Parathyroid adenoma (tissue), 2 donors: ENCODE measurements at regions not wholly inside any gene's neighbourhood (a gene's known extent, or its start where the extent isn't known, plus 50 kb on each side); places are given as distances from the start of the nearest gene placed in this dataset.

ENCODE experiments used
- H2AFZ ChIP-seq: fragments of 300-600 bp; sonication (generic); one replicate; pipeline ENCODE4 v1.7.0; 2017; ENCODE audit warnings: antibody characterized with exemption, mild to moderate bottlenecking
- H3K27ac ChIP-seq: fragments of 300-600 bp; sonication (generic); one replicate; pipeline ENCODE4 v1.7.0; 2017
- H3K27me3 ChIP-seq: fragments of 300-600 bp; sonication (generic); one replicate; pipeline ENCODE4 v1.7.0; 2017; ENCODE audit warnings: low read length; ENCODE audit not compliant: control insufficient read depth, insufficient read depth
- H3K36me3 ChIP-seq: fragments of 300-600 bp; sonication (generic); one replicate; pipeline ENCODE4 v1.7.0; 2017; ENCODE audit warnings: low read length; ENCODE audit not compliant: control insufficient read depth, insufficient read depth
- H3K4me1 ChIP-seq: fragments of 300-600 bp; sonication (generic); one replicate; pipeline ENCODE4 v1.7.0; 2017; ENCODE audit warnings: control low read depth
- H3K4me2 ChIP-seq: fragments of 300-600 bp; sonication (generic); one replicate; pipeline ENCODE4 v1.7.0; 2017; ENCODE audit warnings: low read length
- H3K4me3 ChIP-seq: fragments of 300-600 bp; sonication (generic); one replicate; pipeline ENCODE4 v1.7.0; 2017; ENCODE audit warnings: low read depth, low read length
- H3K79me2 ChIP-seq: fragments of 300-600 bp; sonication (generic); one replicate; pipeline ENCODE4 v1.7.0; 2017; ENCODE audit warnings: control low read depth
- H3K9ac ChIP-seq: fragments of 300-600 bp; sonication (generic); one replicate; pipeline ENCODE4 v1.7.0; 2017; ENCODE audit warnings: mild to moderate bottlenecking
- H3K9me3 ChIP-seq: fragments of 300-600 bp; sonication (generic); one replicate; pipeline ENCODE4 v1.7.0; 2017; ENCODE audit warnings: low read length; ENCODE audit not compliant: control insufficient read depth
- TF ChIP-seq, protein P1 (sequence below): fragments of 300-600 bp; sonication (generic); IDR thresholded peaks from one replicate; pipeline ENCODE4 v1.7.0; 2017; ENCODE audit warnings: antibody characterized with exemption, mild to moderate bottlenecking
- donor health status: primary hyperparathyroidism.

DNA sequence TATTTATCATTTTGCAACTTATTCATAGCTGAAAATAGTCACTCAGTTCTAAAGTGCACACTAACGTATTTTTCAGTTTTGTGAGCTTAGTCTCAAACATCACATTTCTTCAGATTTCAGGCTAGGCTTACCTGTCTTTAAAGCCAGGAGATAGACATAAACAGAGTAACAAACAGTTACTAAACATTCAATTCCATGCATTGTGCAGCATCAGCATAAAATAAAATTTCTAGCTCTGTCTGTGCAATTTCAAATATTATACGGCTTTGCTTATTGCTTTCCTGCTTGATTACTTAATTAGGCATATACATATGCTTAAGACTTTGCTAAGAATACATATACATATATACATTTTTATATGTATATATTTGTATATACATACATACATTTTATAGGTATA, 637.0 kb downstream of the NR4A2 start:
- Histone ChIP-seq H3K9me3 (no peaks in the 10 kb centered on the region), H3K4me3 (no peak overlapping the region)
- TF ChIP-seq, protein P1, sequence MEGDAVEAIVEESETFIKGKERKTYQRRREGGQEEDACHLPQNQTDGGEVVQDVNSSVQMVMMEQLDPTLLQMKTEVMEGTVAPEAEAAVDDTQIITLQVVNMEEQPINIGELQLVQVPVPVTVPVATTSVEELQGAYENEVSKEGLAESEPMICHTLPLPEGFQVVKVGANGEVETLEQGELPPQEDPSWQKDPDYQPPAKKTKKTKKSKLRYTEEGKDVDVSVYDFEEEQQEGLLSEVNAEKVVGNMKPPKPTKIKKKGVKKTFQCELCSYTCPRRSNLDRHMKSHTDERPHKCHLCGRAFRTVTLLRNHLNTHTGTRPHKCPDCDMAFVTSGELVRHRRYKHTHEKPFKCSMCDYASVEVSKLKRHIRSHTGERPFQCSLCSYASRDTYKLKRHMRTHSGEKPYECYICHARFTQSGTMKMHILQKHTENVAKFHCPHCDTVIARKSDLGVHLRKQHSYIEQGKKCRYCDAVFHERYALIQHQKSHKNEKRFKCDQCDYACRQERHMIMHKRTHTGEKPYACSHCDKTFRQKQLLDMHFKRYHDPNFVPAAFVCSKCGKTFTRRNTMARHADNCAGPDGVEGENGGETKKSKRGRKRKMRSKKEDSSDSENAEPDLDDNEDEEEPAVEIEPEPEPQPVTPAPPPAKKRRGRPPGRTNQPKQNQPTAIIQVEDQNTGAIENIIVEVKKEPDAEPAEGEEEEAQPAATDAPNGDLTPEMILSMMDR, result no peak

DNA sequence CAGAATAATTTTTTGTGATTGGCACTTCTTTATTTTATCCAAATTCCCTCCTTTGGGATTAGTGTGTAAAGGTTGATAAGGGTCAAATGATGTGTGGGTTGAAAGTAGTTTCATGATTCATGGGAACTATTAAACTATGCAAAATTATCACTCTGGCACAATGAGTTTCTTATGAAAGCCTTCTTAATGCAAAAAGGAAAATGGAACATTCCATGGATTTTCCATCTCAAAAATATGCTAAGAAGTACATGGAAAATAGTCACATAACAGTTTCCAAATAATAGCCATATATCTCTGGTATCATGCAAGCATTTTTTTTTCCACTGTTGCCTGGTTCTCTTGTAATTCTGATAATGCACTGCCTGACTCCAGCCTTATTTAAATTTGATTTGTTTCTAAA, 639.7 kb downstream of the NR4A2 start:
- H3K27me3 ChIP-seq, result no peaks in the 10 kb centered on the region
- no peak overlapping the region for H2AFZ ChIP-seq
- H3K79me2 ChIP-seq, result no peaks in the 10 kb centered on the region
- TF ChIP-seq, protein P1, result no peak
- H3K4me3 ChIP-seq, result no peak overlapping the region
- H3K4me1 ChIP-seq, result no peaks in the 10 kb centered on the region
- no peaks in the 10 kb centered on the region for H3K36me3 ChIP-seq
- no peaks in the 10 kb centered on the region for H3K9me3 ChIP-seq
- H3K27ac ChIP-seq, result no peak overlapping the region
- H3K4me2 ChIP-seq, result no peak overlapping the region
- H3K9ac ChIP-seq, result no peak overlapping the region

More for the DNA sequence above, 637.0 kb downstream of the NR4A2 start:
- Histone ChIP-seq H3K36me3 (no peaks in the 10 kb centered on the region), H3K4me1 (no peaks in the 10 kb centered on the region), H3K27me3 (no peaks in the 10 kb centered on the region), H2AFZ (no peak overlapping the region), H3K4me2 (no peak overlapping the region), H3K79me2 (no peaks in the 10 kb centered on the region), H3K9ac (no peak overlapping the region), H3K27ac (no peak overlapping the region)

DNA sequence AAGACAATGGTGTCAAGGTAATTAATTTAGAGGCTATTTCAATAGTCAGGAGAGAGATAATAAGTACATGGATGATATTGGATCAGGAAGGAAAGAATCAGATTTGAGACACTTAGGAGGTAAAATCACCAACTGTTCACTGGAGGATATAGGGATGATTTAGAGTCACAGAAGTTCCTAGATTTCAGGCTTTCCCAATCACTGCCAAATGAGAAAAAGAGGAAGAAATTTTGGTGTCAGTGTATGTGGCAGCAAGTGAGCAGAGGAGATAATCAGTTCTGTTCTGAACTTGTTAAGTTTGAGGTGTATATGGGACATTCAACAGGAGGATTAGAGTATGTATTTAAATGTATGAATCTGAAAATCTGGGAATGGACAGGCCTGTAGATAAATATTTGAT, 640.4 kb downstream of the NR4A2 start:
- H3K4me1 ChIP-seq, result no peaks in the 10 kb centered on the region
- no peaks in the 10 kb centered on the region for H3K36me3 ChIP-seq
- H3K9ac ChIP-seq, result no peak overlapping the region
- H3K4me2 ChIP-seq, result no peak overlapping the region
- no peaks in the 10 kb centered on the region for H3K79me2 ChIP-seq
- TF ChIP-seq, protein P1, result no peak
- H3K27ac ChIP-seq, result no peak overlapping the region
- H2AFZ ChIP-seq, result no peak overlapping the region
- H3K27me3 ChIP-seq, result no peaks in the 10 kb centered on the region
- no peak overlapping the region for H3K4me3 ChIP-seq
- no peaks in the 10 kb centered on the region for H3K9me3 ChIP-seq

DNA sequence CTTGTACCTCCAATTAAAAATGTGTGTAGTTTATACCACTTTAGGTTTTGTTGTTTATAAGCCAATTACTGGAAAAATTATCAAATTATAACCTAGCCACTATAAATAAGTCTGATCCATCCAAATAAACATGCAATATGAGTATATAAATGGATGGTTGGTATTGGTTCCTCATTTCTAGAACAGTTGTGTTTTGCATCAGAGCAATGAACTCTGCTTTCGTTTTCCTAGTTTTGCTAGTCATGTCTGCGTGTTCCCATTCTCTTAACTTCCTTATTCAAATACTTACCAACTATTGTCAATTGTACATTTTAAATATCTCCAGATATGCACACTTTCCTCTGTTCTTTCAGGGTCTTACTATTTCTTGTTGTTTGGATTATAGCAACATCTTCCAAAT, 641.7 kb downstream of the NR4A2 start:
- Histone ChIP-seq H3K36me3 (no peaks in the 10 kb centered on the region), H3K4me3 (no peak overlapping the region), H3K9ac (no peak overlapping the region), H3K27ac (no peak overlapping the region), H3K4me2 (no peak overlapping the region), H3K79me2 (no peaks in the 10 kb centered on the region), H3K9me3 (no peaks in the 10 kb centered on the region), H3K27me3 (no peaks in the 10 kb centered on the region), H2AFZ (no peak overlapping the region), H3K4me1 (no peaks in the 10 kb centered on the region)
- TF ChIP-seq, protein P1, result no peak

DNA sequence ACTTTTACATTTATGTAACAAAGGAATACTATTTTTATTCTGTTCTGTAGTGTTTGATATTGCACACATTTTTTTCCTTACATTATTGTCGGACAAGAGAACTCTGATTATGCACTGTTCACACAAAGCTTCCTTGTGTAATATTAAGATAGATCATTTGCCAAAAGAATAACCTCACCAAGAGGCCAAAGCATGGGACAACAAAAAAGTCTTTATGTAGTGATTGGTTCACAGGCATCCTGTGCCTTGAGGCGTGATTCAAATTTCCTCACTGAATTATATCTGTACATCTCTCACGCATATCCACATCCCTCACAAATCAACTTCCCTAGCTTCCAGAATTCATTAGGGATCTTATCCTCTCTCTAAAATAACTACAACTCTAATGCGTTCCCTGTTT, 642.7 kb downstream of the NR4A2 start:
- no peak overlapping the region for H3K9ac ChIP-seq
- TF ChIP-seq, protein P1, result no peak
- H2AFZ ChIP-seq, result no peak overlapping the region
- H3K27ac ChIP-seq, result no peak overlapping the region
- no peaks in the 10 kb centered on the region for H3K79me2 ChIP-seq
- no peaks in the 10 kb centered on the region for H3K4me1 ChIP-seq
- H3K4me2 ChIP-seq, result no peak overlapping the region
- H3K9me3 ChIP-seq, result no peaks in the 10 kb centered on the region
- H3K4me3 ChIP-seq, result no peak overlapping the region
- no peaks in the 10 kb centered on the region for H3K27me3 ChIP-seq
- no peaks in the 10 kb centered on the region for H3K36me3 ChIP-seq
